GM12878 (cell line): ENCODE measurements at regions not wholly inside any gene's neighbourhood (a gene's known extent, or its start where the extent isn't known, plus 50 kb on each side); places are given as distances from the start of the nearest gene placed in this dataset.

Source experiments
- ATAC-seq: fragments of 200-7000 bp; cut with Tn5 transposase; 3 replicates; pipeline ENCODE4 v1.9.1; 2020; ENCODE audit warnings: mild to moderate bottlenecking, moderate library complexity
- BruUV-seq: library from RNA; stranded (reverse); fragments of 400-500 nt; replicated peaks from 2 replicates; lab custom pipeline; 2021; lab: Mats Ljungman, UMichigan
- CTCF ChIA-PET: fragments of 300-600 bp; sonication (Branson Sonifier 250); formaldehyde crosslinking; extraction: SDS; loops from one replicate; lab custom pipeline; 2021; ENCODE audit warnings: inconsistent platforms; lab: Yijun Ruan, JAX
- POLR2A ChIA-PET: fragments of 350-600 bp; formaldehyde crosslinking; extraction: SDS; loops from one replicate; lab custom pipeline; 2021; ENCODE audit warnings: inconsistent platforms; lab: Charles Lee
- RAD21 ChIA-PET: fragments of 300-600 bp; sonication (Branson Sonifier 250); formaldehyde crosslinking; loops from one replicate; lab custom pipeline; 2023; ENCODE audit warnings: antibody characterized with exemption; ENCODE audit not compliant: unreplicated experiment; lab: Charles Lee
- SMC1A ChIA-PET: fragments of 300-600 bp; sonication (Branson Sonifier 250); formaldehyde crosslinking; loops from one replicate; lab custom pipeline; 2023; ENCODE audit not compliant: unreplicated experiment, uncharacterized antibody; lab: Charles Lee
- DNase-seq: peaks from one replicate; pipeline ENCODE4 v3.0.0-alpha.2; 2011; ENCODE audit warnings: low read depth, low spot score
- FAIRE-seq: peaks from 3 replicates; lab custom pipeline; 2011; peaks lifted over from hg19 to GRCh38; lab: Jason Lieb, UNC
- H2AFZ ChIP-seq: 2 replicates; pipeline ENCODE4 v1.6.0; 2011; ENCODE audit warnings: low read depth, low read length, control low read depth; ENCODE audit not compliant: control insufficient read depth
- H3K27ac ChIP-seq: 2 replicates; pipeline ENCODE4 v1.5.1; 2011; ENCODE audit warnings: control low read depth; ENCODE audit not compliant: control insufficient read depth, insufficient read depth
- H3K27me3 ChIP-seq, 2 experiments: replicated peaks in 1 of 2; 2 replicates each; pipeline versions ENCODE4 v1.6.0 to v1.6.1; 2011; ENCODE audit warnings: low read length in 1 of 2; ENCODE audit not compliant: control insufficient read depth in 2 of 2, insufficient read depth in 2 of 2
- H3K36me3 ChIP-seq, 2 experiments: 2 replicates each; pipeline ENCODE4 v1.5.1; 2011; ENCODE audit warnings: low read length in 1 of 2; ENCODE audit not compliant: control insufficient read depth in 2 of 2, insufficient read depth in 2 of 2
- H3K4me1 ChIP-seq: 2 replicates; pipeline ENCODE4 v1.6.1; 2011; ENCODE audit warnings: mild to moderate bottlenecking, low read length, moderate library complexity, mixed read lengths; ENCODE audit not compliant: control insufficient read depth, insufficient read depth
- H3K4me2 ChIP-seq: 2 replicates; pipeline ENCODE4 v1.6.0; 2011; ENCODE audit warnings: control low read depth; ENCODE audit not compliant: control insufficient read depth, insufficient read depth
- H3K4me3 ChIP-seq: fragments of 200-600 bp; sonication (generic); 2 replicates; pipeline ENCODE4 v1.5.1; 2016
- H3K79me2 ChIP-seq: 2 replicates; pipeline ENCODE4 v1.6.0; 2011; ENCODE audit warnings: low read length; ENCODE audit not compliant: control insufficient read depth, insufficient read depth
- H3K9ac ChIP-seq: 2 replicates; pipeline ENCODE4 v1.8.0; 2011; ENCODE audit warnings: low read length, control low read depth, mixed read lengths; ENCODE audit not compliant: control insufficient read depth, insufficient read depth
- H3K9me3 ChIP-seq: replicated peaks from 3 replicates; pipeline ENCODE4 v1.5.1; 2011; ENCODE audit warnings: mild to moderate bottlenecking, low read length; ENCODE audit not compliant: control insufficient read depth, insufficient read depth
- H4K20me1 ChIP-seq: 2 replicates; pipeline ENCODE4 v1.6.0; 2011; ENCODE audit not compliant: control insufficient read depth, insufficient read depth
- BACH1 ChIP-seq: fragments of 450-650 bp; IDR thresholded peaks from 2 replicates; pipeline ENCODE4 v1.6.1; 2017; ENCODE audit warnings: mild to moderate bottlenecking, borderline replicate concordance
- BCL11A ChIP-seq: IDR thresholded peaks from 2 replicates; pipeline ENCODE4 v1.6.1; 2011; ENCODE audit warnings: low read depth, low read length
- CEBPB ChIP-seq, 2 experiments: fragments of 150-350 bp in 1 of 2; IDR thresholded peaks; 2 replicates each; pipeline ENCODE4 v1.6.1; 2012 to 2014; ENCODE audit warnings: low read depth in 2 of 2, low read length in 2 of 2, borderline replicate concordance in 1 of 2, inconsistent platforms in 1 of 2
- EZH2 ChIP-seq: IDR thresholded peaks from 2 replicates; pipeline ENCODE4 v1.6.1; 2012; ENCODE audit warnings: low read depth, mild to moderate bottlenecking, control low read depth, inconsistent platforms, low read length, borderline replicate concordance; ENCODE audit not compliant: control insufficient read depth
- FOXM1 ChIP-seq: IDR thresholded peaks from 2 replicates; pipeline ENCODE4 v1.6.1; 2012; ENCODE audit warnings: low read depth, mild to moderate bottlenecking, inconsistent platforms, low read length, moderate library complexity
- IKZF2 ChIP-seq, 2 experiments: fragments of 450-650 bp; IDR thresholded peaks; 2 replicates each; pipeline ENCODE4 v1.6.1; 2017; ENCODE audit warnings: mild to moderate bottlenecking in 2 of 2, moderate library complexity in 2 of 2
- NKRF ChIP-seq: fragments of 450-650 bp; conservative IDR thresholded peaks from 2 replicates; pipeline ENCODE4 v1.6.1; 2017; ENCODE audit warnings: mild to moderate bottlenecking, moderate library complexity
- SIN3A ChIP-seq: IDR thresholded peaks from 2 replicates; pipeline ENCODE4 v1.6.1; 2012; ENCODE audit warnings: low read depth, low read length, improper control_type of control experiment
- SMC3 ChIP-seq: IDR thresholded peaks from 2 replicates; pipeline ENCODE4 v1.6.1; 2011; ENCODE audit warnings: low read length, improper control_type of control experiment, borderline replicate concordance
- ZNF384 ChIP-seq: IDR thresholded peaks from 2 replicates; pipeline ENCODE4 v1.6.1; 2012; ENCODE audit warnings: low read depth, mild to moderate bottlenecking, low read length, improper control_type of control experiment, borderline replicate concordance
- WGBS: methylation state at CpG from one replicate; pipeline ENCODE4 v1.1.6; 2016; ENCODE audit warnings: low lambda C conversion rate; ENCODE audit not compliant: insufficient replicate concordance, insufficient coverage; ENCODE audit errors: missing lambda C conversion rate; 5-methylcytosine and 5-hydroxymethylcytosine counted together
- in situ Hi-C: fragments of 300-500 bp; cut with MboI; formaldehyde crosslinking; loops from 9 replicates; pipeline ENCODE4 v1.14.3; 2018; ENCODE audit warnings: mixed read lengths
- intact Hi-C: fragments of 100-400 bp; cut with micrococcal nuclease; formaldehyde crosslinking; loops from one replicate; pipeline ENCODE4 v1.14.2; 2022; ENCODE audit not compliant: unreplicated experiment
- TF ChIP-seq, protein P1 (sequence below): fragments of 450-650 bp; formaldehyde crosslinking; IDR thresholded peaks from 2 replicates; pipeline ENCODE4 v1.4.0; 2020; ENCODE audit warnings: mild to moderate bottlenecking, moderate library complexity

DNA sequence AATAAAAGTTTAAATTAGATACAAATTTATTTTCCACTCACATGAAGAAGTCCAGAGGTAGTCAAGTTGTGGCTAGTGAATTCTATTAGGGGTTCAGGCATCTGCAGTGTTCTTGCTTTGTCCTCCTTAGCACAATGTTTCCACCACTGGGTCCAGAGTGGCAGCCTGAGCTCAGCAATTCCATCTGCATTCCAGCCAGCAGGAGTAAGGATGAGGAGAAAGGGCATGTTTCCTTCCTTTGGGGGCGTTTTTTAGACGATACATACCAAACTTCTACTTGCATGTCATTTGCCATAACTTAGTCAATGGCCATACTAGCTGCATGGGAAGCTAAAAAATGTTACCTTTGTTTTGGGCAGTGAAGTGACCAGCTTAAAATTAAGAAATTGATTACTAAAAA lies 98.5 kb upstream of the VANGL1 start:
- no TSS peak for BruUV-seq

More for the DNA sequence above, 98.5 kb upstream of the VANGL1 start:
- no peak overlapping the region for H3K9ac ChIP-seq
- ATAC-seq (no peak), FAIRE-seq (no peak), DNase-seq (no peak)
- RAD21 ChIA-PET = no interaction called here
- POLR2A ChIA-PET = no interaction called here
- H3K79me2 ChIP-seq = no peaks in the 10 kb centered on the region
- H3K4me2 ChIP-seq = no peak overlapping the region
- H3K36me3 ChIP-seq = no peaks in the 10 kb centered on the region
- no peaks in the 10 kb centered on the region for H3K4me1 ChIP-seq
- H3K9me3 ChIP-seq = no peaks in the 10 kb centered on the region
- SMC1A ChIA-PET = no interaction called here
- H2AFZ ChIP-seq = no peak overlapping the region
- intact Hi-C loops (no loop called here), in situ Hi-C loops (no loop called here)
- no peaks in the 10 kb centered on the region for H4K20me1 ChIP-seq
- H3K27me3 ChIP-seq = peaks cover 0 to 4% of the 10 kb centered on the region in 2 experiments; a peak in 2 of 4 replicates
- WGBS = 0% methylated on average over 2 of the region's 2 CpGs
- no peak overlapping the region for H3K4me3 ChIP-seq
- H3K27ac ChIP-seq = no peak overlapping the region
- TF ChIP-seq CEBPB (IDR thresholded peaks at IDR 0.05; ENCODE audit: borderline replicate concordance in 1 of 2, low read depth in 2 of 2, low read length in 2 of 2) (no peak), IKZF2 (IDR thresholded peaks at IDR 0.05) (no peak), ZNF384 (no peak), SMC3 (no peak), BCL11A (no peak), EZH2 (no peak), NKRF (no peak), BACH1 (no peak), FOXM1 (no peak), SIN3A (no peak)
- TF ChIP-seq, protein P1, sequence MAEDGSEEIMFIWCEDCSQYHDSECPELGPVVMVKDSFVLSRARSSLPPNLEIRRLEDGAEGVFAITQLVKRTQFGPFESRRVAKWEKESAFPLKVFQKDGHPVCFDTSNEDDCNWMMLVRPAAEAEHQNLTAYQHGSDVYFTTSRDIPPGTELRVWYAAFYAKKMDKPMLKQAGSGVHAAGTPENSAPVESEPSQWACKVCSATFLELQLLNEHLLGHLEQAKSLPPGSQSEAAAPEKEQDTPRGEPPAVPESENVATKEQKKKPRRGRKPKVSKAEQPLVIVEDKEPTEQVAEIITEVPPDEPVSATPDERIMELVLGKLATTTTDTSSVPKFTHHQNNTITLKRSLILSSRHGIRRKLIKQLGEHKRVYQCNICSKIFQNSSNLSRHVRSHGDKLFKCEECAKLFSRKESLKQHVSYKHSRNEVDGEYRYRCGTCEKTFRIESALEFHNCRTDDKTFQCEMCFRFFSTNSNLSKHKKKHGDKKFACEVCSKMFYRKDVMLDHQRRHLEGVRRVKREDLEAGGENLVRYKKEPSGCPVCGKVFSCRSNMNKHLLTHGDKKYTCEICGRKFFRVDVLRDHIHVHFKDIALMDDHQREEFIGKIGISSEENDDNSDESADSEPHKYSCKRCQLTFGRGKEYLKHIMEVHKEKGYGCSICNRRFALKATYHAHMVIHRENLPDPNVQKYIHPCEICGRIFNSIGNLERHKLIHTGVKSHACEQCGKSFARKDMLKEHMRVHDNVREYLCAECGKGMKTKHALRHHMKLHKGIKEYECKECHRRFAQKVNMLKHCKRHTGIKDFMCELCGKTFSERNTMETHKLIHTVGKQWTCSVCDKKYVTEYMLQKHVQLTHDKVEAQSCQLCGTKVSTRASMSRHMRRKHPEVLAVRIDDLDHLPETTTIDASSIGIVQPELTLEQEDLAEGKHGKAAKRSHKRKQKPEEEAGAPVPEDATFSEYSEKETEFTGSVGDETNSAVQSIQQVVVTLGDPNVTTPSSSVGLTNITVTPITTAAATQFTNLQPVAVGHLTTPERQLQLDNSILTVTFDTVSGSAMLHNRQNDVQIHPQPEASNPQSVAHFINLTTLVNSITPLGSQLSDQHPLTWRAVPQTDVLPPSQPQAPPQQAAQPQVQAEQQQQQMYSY (CRISPR knock-in tag) = no peak
- CTCF ChIA-PET = no interaction called here
